Naive thymus-derived CD4-positive, alpha-beta T cell (primary cell): ENCODE measurements at regions not wholly inside any gene's neighbourhood (a gene's known extent, or its start where the extent isn't known, plus 50 kb on each side); places are given as distances from the start of the nearest gene placed in this dataset.

ENCODE experiments used
- ATAC-seq: fragments of 150-1000 bp; cut with Tn5 transposase; 2 replicates; pipeline ENCODE4 v1.10.0; 2021; ENCODE audit warnings: mild to moderate bottlenecking, moderate library complexity
- CTCF ChIA-PET: fragments of 350-600 bp; sonication (Branson Sonifier 250); formaldehyde crosslinking; loops from one replicate; lab custom pipeline; 2021; ENCODE audit warnings: antibody characterized with exemption; lab: Charles Lee
- POLR2A ChIA-PET: fragments of 350-600 bp; sonication (Branson Sonifier 250); formaldehyde crosslinking; loops from one replicate; lab custom pipeline; 2021; ENCODE audit warnings: antibody characterized with exemption, inconsistent platforms; lab: Charles Lee
- DNase-seq, 9 donors: peaks; one replicate each; pipeline versions ENCODE4 v3.0.0 to v3.0.0-alpha.2; 2020 to 2022; ENCODE audit warnings: mixed read lengths in 1 of 9
- H3K27ac ChIP-seq: one replicate; pipeline ENCODE4 v1.7.0; 2013; ENCODE audit warnings: mild to moderate bottlenecking, low read depth, low read length, moderate library complexity
- H3K27me3 ChIP-seq, 2 donors: one replicate each; pipeline ENCODE4 v1.7.0; 2013; ENCODE audit warnings: low read length in 2 of 2, mild to moderate bottlenecking in 2 of 2, moderate library complexity in 2 of 2; ENCODE audit not compliant: control insufficient read depth in 2 of 2, insufficient read depth in 2 of 2
- H3K36me3 ChIP-seq, 3 experiments: 1 replicate in 2 of 3; 2 replicates in 1 of 3; pipeline ENCODE4 v1.7.0; 2013; ENCODE audit warnings: low read length in 3 of 3, mild to moderate bottlenecking in 3 of 3, moderate library complexity in 1 of 3; ENCODE audit not compliant: insufficient read depth in 3 of 3, control insufficient read depth in 2 of 3
- H3K4me1 ChIP-seq, 2 donors: one replicate each; pipeline ENCODE4 v1.7.0; 2013; ENCODE audit warnings: low read length in 2 of 2, mild to moderate bottlenecking in 2 of 2, moderate library complexity in 1 of 2; ENCODE audit not compliant: control insufficient read depth in 2 of 2, insufficient read depth in 2 of 2
- H3K4me3 ChIP-seq: 2 replicates; pipeline ENCODE4 v1.7.0; 2013; ENCODE audit warnings: mild to moderate bottlenecking, low read length
- H3K9me3 ChIP-seq, 3 experiments: 1 replicate in 2 of 3; 2 replicates in 1 of 3; pipeline ENCODE4 v1.7.0; 2013; ENCODE audit warnings: low read length in 3 of 3; ENCODE audit not compliant: control insufficient read depth in 2 of 3
- H3K27ac Mint-ChIP-seq, 9 donors: one replicate each; pipeline ENCODE4 v1.8.0; 2020 to 2022; ENCODE audit warnings: mixed read lengths in 9 of 9, mild to moderate bottlenecking in 8 of 9, moderate library complexity in 5 of 9, inconsistent platforms in 2 of 9
- H3K27me3 Mint-ChIP-seq, 5 donors: one replicate each; pipeline ENCODE4 v1.8.0; 2021 to 2022; ENCODE audit warnings: mixed read lengths in 5 of 5, mild to moderate bottlenecking in 1 of 5
- H3K36me3 Mint-ChIP-seq, 5 donors: one replicate each; pipeline ENCODE4 v1.8.0; 2020 to 2022; ENCODE audit warnings: mixed read lengths in 5 of 5, mild to moderate bottlenecking in 3 of 5, inconsistent platforms in 1 of 5
- H3K4me1 Mint-ChIP-seq, 7 donors: one replicate each; pipeline ENCODE4 v1.8.0; 2020 to 2022; ENCODE audit warnings: mixed read lengths in 7 of 7, mild to moderate bottlenecking in 3 of 7, inconsistent platforms in 1 of 7
- H3K4me3 Mint-ChIP-seq, 10 donors: one replicate each; pipeline ENCODE4 v1.8.0; 2020 to 2022; ENCODE audit warnings: mild to moderate bottlenecking in 10 of 10, mixed read lengths in 10 of 10, moderate library complexity in 6 of 10, inconsistent platforms in 2 of 10
- H3K9me3 Mint-ChIP-seq, 11 donors: one replicate each; pipeline ENCODE4 v1.8.0; 2020 to 2022; ENCODE audit warnings: mixed read lengths in 11 of 11, mild to moderate bottlenecking in 4 of 11, inconsistent platforms in 1 of 11, moderate library complexity in 1 of 11
- intact Hi-C, 2 donors: fragments of 100-400 bp; cut with micrococcal nuclease; formaldehyde crosslinking; loops; one replicate each; pipeline ENCODE4 v1.15.1; 2023

DNA sequence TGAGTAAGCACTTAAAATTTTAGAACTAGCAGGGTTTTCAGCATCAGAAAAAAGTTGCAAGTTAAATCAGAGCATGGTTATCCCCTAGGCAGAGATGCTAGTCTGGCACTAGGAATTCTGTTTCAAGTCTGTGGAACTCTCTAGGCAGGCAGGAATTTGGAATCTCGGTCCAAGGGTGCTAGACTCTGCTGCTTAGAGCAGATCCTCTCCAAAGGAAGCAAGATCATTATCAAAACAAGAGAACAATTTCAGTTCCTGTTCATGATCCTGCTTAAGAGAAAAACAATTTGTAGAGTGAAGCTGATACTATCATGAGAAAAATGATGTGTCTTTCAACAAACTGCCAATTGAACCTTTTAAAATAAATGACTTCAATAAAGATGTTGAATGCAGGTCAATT, 420.7 kb downstream of the KIF4B start:
- peaks cover 0 to 4% (median 0%) of the 10 kb centered on the region in 5 donors for H3K36me3 Mint-ChIP-seq
- CTCF ChIA-PET = no interaction called here
- intact Hi-C loops = no loop called here

DNA sequence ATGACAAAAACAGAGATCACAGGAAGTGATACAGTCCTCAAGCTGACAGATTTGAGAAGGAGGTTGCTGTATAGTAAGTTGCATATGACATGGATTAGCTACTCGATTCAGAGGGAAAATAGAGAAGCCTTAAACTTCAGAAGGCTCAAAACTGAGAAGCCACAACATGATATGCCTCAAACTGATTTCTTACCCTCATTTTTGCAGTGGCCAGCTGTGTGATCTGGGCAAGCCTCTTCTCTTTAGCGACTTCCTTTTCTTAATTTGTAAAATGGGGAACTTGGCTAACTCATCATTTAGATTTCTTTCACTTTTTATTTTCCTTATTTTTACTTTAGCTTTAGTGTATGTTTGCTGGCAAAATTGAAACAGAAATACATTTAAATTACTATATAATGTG, 421.1 kb downstream of the KIF4B start:
- no peaks in the 10 kb centered on the region for H3K9me3 ChIP-seq
- CTCF ChIA-PET = no interaction called here
- no peak overlapping the region for H3K4me3 Mint-ChIP-seq

More for the DNA sequence above, 420.7 kb downstream of the KIF4B start:
- Histone ChIP-seq H3K4me3 (no peak overlapping the region), H3K9me3 (no peaks in the 10 kb centered on the region), H3K27ac (no peak overlapping the region), H3K27me3 (no peaks in the 10 kb centered on the region), H3K4me1 (no peaks in the 10 kb centered on the region), H3K36me3 (no peaks in the 10 kb centered on the region)
- H3K27me3 Mint-ChIP-seq = peaks cover 0 to 7% (median 6%) of the 10 kb centered on the region in 5 donors
- POLR2A ChIA-PET = no interaction called here
- H3K4me1 Mint-ChIP-seq = no peaks in the 10 kb centered on the region
- ATAC-seq = no peak
- no peak for DNase-seq
- no peak overlapping the region for H3K27ac Mint-ChIP-seq
- peaks cover 0 to 19% (median 3%) of the 10 kb centered on the region in 11 donors for H3K9me3 Mint-ChIP-seq
- H3K4me3 Mint-ChIP-seq = no peak overlapping the region

DNA sequence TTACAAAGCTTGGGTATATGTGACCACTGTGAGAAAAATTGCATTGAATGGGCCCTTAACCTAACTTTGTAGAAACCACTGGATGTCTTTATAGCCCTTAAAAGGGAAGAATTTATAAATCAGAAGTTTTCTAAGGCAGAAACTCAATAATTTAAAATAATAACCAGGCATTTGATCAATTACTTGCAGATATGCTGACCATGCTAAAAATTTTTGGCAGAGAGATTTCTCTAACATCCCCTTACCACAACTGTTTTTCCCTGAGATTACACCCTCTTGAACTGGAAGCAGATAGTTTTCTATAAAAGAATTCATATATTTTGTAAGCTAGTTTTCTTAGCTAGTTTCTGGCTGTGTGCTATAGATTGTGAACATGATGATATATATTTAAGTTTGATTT, 428.3 kb downstream of the KIF4B start:
- CTCF ChIA-PET = no interaction called here
- H3K27ac ChIP-seq = no peak overlapping the region
- H3K4me3 Mint-ChIP-seq = no peak overlapping the region

More for the DNA sequence above, 421.1 kb downstream of the KIF4B start:
- H3K4me1 ChIP-seq = no peaks in the 10 kb centered on the region
- POLR2A ChIA-PET = no interaction called here
- H3K9me3 Mint-ChIP-seq = peaks cover 0 to 19% (median 3%) of the 10 kb centered on the region in 11 donors
- H3K4me3 ChIP-seq = no peak overlapping the region
- no peaks in the 10 kb centered on the region for H3K36me3 ChIP-seq
- H3K36me3 Mint-ChIP-seq = peaks cover 0 to 4% (median 0%) of the 10 kb centered on the region in 5 donors
- no peak for DNase-seq
- ATAC-seq = no peak
- no peak overlapping the region for H3K27ac Mint-ChIP-seq
- H3K27me3 ChIP-seq = no peaks in the 10 kb centered on the region
- intact Hi-C loops = no loop called here
- no peak overlapping the region for H3K27ac ChIP-seq
- H3K4me1 Mint-ChIP-seq = no peaks in the 10 kb centered on the region
- H3K27me3 Mint-ChIP-seq = peaks cover 0 to 7% (median 6%) of the 10 kb centered on the region in 5 donors

DNA sequence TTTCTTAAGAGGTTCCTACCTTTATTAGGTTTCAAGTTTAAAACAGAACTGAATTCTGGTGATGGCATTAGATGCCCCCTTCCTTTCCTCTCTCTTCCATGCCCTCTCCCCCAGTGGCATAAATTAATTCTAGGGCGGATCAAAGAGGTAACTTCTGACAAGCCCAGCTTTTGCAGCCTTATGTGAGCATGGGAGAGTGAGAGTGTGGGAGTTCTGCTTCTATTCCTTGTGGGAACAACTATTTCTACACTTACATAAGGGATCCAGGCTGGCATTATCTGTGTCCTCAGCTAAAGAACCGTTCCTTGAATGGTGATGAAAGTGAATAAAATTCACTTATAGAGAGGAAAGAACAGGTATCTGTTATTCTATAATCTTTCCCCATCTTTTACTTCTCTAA, 437.6 kb downstream of the KIF4B start:
- H3K27ac ChIP-seq = no peak overlapping the region
- no peaks in the 10 kb centered on the region for H3K27me3 ChIP-seq
- no peaks in the 10 kb centered on the region for H3K4me1 ChIP-seq
- ATAC-seq (no peak), DNase-seq (no peak)
- H3K4me3 ChIP-seq = no peak overlapping the region
- CTCF ChIA-PET = no interaction called here
- no peaks in the 10 kb centered on the region for H3K36me3 ChIP-seq
- peaks cover 0 to 12% (median 0%) of the 10 kb centered on the region in 5 donors for H3K27me3 Mint-ChIP-seq
- intact Hi-C loops = no loop called here
- H3K4me1 Mint-ChIP-seq = no peaks in the 10 kb centered on the region
- no peak overlapping the region for H3K4me3 Mint-ChIP-seq
- H3K9me3 Mint-ChIP-seq = peaks cover 0 to 16% (median 8%) of the 10 kb centered on the region in 11 donors
- no peak overlapping the region for H3K27ac Mint-ChIP-seq
- H3K36me3 Mint-ChIP-seq = no peaks in the 10 kb centered on the region
- H3K9me3 ChIP-seq = no peaks in the 10 kb centered on the region
- POLR2A ChIA-PET = no interaction called here

More for the DNA sequence above, 428.3 kb downstream of the KIF4B start:
- Histone ChIP-seq H3K4me1 (no peaks in the 10 kb centered on the region), H3K9me3 (peaks cover 0 to 5% (median 0%) of the 10 kb centered on the region in 3 experiments), H3K4me3 (no peak overlapping the region), H3K27me3 (no peaks in the 10 kb centered on the region), H3K36me3 (no peaks in the 10 kb centered on the region)
- no peaks in the 10 kb centered on the region for H3K4me1 Mint-ChIP-seq
- no peak overlapping the region for H3K27ac Mint-ChIP-seq
- intact Hi-C loops = no loop called here
- peaks cover 0 to 12% (median 4%) of the 10 kb centered on the region in 11 donors for H3K9me3 Mint-ChIP-seq
- peaks cover 0 to 3% (median 0%) of the 10 kb centered on the region in 5 donors for H3K27me3 Mint-ChIP-seq
- ATAC-seq (no peak), DNase-seq (no peak)
- POLR2A ChIA-PET = no interaction called here
- H3K36me3 Mint-ChIP-seq = no peaks in the 10 kb centered on the region

DNA sequence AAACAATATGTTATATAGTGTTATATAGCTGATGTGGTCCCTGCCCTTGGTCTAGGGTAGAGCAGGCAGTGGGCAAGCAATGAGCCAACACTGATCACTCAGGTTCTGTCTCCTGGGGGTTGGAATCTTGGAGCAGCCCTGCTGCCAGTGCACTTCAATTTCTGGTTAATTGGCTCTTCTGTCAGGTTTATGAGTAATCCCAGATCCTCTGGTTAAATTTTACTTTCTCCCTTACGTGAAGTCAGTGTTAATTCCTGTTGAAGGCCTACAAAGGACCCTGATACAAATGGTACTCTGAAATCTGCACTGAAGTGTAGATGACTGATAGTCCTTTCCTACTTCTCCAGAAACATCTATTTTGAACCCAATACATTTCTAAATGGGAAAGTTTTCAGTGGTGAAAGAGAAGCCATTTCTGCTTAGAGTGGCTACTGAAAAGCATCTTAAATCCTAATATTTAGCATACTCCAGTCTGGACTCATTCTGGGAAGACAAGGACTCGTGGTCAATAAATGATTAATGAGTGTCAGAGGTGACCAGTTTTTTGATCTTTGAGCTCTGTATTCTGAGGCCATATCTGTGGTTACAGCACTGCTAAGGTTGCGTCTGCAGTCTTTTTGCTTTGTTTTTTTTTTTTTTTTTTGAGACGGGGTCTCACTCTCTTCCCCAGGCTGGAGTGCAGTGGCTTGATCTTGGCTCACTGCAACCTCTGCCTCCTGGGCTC, 442.4 kb downstream of the KIF4B start:
- intact Hi-C loops = no loop called here
- H3K4me3 ChIP-seq = no peak overlapping the region
- H3K36me3 ChIP-seq = no peaks in the 10 kb centered on the region
- ChIA-PET POLR2A (no interaction called here), CTCF (no interaction called here)
- H3K4me1 Mint-ChIP-seq = no peaks in the 10 kb centered on the region
- peaks cover 0 to 7% (median 0%) of the 10 kb centered on the region in 5 donors for H3K27me3 Mint-ChIP-seq
- no peak for DNase-seq
- H3K4me3 Mint-ChIP-seq = no peak overlapping the region
- no peaks in the 10 kb centered on the region for H3K9me3 ChIP-seq
- H3K4me1 ChIP-seq = no peaks in the 10 kb centered on the region
- no peak overlapping the region for H3K27ac ChIP-seq
- H3K36me3 Mint-ChIP-seq = no peaks in the 10 kb centered on the region
- H3K27ac Mint-ChIP-seq = no peak overlapping the region
- ATAC-seq = no peak
- peaks cover 0 to 14% (median 3%) of the 10 kb centered on the region in 11 donors for H3K9me3 Mint-ChIP-seq
- no peaks in the 10 kb centered on the region for H3K27me3 ChIP-seq

DNA sequence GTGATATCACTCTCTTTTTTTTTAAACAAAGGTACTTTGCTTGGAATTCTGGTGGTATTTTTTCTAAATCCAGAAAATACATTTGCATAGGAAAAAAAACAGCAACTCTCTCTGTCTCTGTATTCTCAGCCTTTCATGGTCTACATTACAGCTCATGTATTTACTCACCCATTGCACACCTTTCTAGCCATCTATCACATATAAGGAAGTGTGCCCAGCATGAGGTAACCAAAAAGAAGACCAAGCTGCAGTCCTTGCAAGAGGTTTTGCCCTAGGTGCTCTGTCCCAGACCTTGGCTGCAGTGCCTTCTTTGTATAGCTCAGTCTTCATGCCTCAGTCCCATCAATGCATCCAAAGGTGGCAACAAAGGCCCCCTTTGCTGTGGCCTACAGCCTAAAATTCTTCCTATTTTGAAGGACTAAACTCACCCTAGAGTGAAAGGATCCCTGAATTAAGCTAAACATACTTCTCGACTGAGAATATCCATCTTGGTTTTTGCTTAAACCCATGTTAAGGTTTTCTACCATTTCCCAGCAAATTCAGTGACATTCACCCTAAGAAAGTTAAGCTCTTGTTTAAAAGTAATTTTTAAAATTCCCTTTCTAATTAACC, 446.4 kb downstream of the KIF4B start:
- Histone ChIP-seq H3K27me3 (no peaks in the 10 kb centered on the region), H3K4me3 (no peak overlapping the region), H3K9me3 (no peaks in the 10 kb centered on the region), H3K4me1 (no peaks in the 10 kb centered on the region), H3K27ac (no peak overlapping the region), H3K36me3 (no peaks in the 10 kb centered on the region)
- H3K4me3 Mint-ChIP-seq = no peak overlapping the region
- CTCF ChIA-PET = no interaction called here
- POLR2A ChIA-PET = interaction anchor here (0.5 kb wide), 1 partner anchor 12 kb away, joined by 4 read pairs; no protein-coding TSS in a partner anchor
- H3K27ac Mint-ChIP-seq = no peak overlapping the region
- H3K27me3 Mint-ChIP-seq = peaks cover 0 to 3% (median 0%) of the 10 kb centered on the region in 5 donors
- H3K36me3 Mint-ChIP-seq = no peaks in the 10 kb centered on the region
- no peaks in the 10 kb centered on the region for H3K4me1 Mint-ChIP-seq
- H3K9me3 Mint-ChIP-seq = peaks cover 0 to 15% (median 0%) of the 10 kb centered on the region in 11 donors
- no peak for DNase-seq
- no peak for ATAC-seq
- intact Hi-C loops = no loop called here
